GF-D8 (cell line): ENCODE measurements at regions not wholly inside any gene's neighbourhood (a gene's known extent, or its start where the extent isn't known, plus 50 kb on each side); places are given as distances from the start of the nearest gene placed in this dataset.
"Not testable (repeated sequence)": the region's sequence is repeated elsewhere in the genome, so short reads cannot be mapped to it uniquely, and the experiment has no call there.

Source experiments
- DNase-seq: peaks from one replicate; lab custom pipeline; 2025; lab: John Stamatoyannopoulos, UW

- DNase-seq = no peak
These were observed 407.1 kb downstream of the BMP2 start for GRCh38 chr20:7174554-7174953.

- DNase-seq = not testable (repeated sequence)
These were observed 408.3 kb downstream of the BMP2 start for GRCh38 chr20:7175827-7176226.

GRCh38 chr20:7178004-7178403, 410.5 kb downstream of the BMP2 start:
- no peak for DNase-seq

- no peak for DNase-seq
These were observed 413.0 kb downstream of the BMP2 start for GRCh38 chr20:7180256-7181045.

GRCh38 chr20:7189231-7189630, 421.7 kb downstream of the BMP2 start:
- no peak for DNase-seq

GRCh38 chr20:7193681-7194080, 426.2 kb downstream of the BMP2 start:
- DNase-seq = no peak

GRCh38 chr20:7195704-7196103, 428.2 kb downstream of the BMP2 start:
- no peak for DNase-seq

- no peak for DNase-seq
These were observed 429.0 kb downstream of the BMP2 start for GRCh38 chr20:7196481-7196880.

- DNase-seq = no peak
These were observed 432.4 kb downstream of the BMP2 start for GRCh38 chr20:7199861-7200260.

- DNase-seq = no peak
These were observed 439.8 kb downstream of the BMP2 start for GRCh38 chr20:7207186-7207798.

- no peak for DNase-seq
These were observed 443.4 kb downstream of the BMP2 start for GRCh38 chr20:7210910-7211309.

- no peak for DNase-seq
These were observed 446.7 kb downstream of the BMP2 start for GRCh38 chr20:7214081-7214740.

- DNase-seq = no peak
These were observed 450.1 kb downstream of the BMP2 start for GRCh38 chr20:7217606-7218005.

- DNase-seq = no peak
These were observed 453.3 kb downstream of the BMP2 start for GRCh38 chr20:7220755-7221154.

- no peak for DNase-seq
These were observed 458.7 kb downstream of the BMP2 start for GRCh38 chr20:7226156-7226555.

- DNase-seq = no peak
These were observed 463.8 kb downstream of the BMP2 start for GRCh38 chr20:7231303-7231702.

- no peak for DNase-seq
These were observed 465.3 kb downstream of the BMP2 start for GRCh38 chr20:7232796-7233195.

GRCh38 chr20:7237251-7237650, 469.8 kb downstream of the BMP2 start:
- DNase-seq = no peak

- no peak for DNase-seq
These were observed 473.0 kb downstream of the BMP2 start for GRCh38 chr20:7240490-7240889.

- DNase-seq = no peak
These were observed 481.1 kb downstream of the BMP2 start for GRCh38 chr20:7248281-7249201.

GRCh38 chr20:7250337-7250736, 482.9 kb downstream of the BMP2 start:
- no peak for DNase-seq

- no peak for DNase-seq
These were observed 489.6 kb downstream of the BMP2 start for GRCh38 chr20:7257099-7257498.
